NCI-H2171 (cell line): ENCODE measurements at regions not wholly inside any gene's neighbourhood (a gene's known extent, or its start where the extent isn't known, plus 50 kb on each side); places are given as distances from the start of the nearest gene placed in this dataset.

Experiments used
- DNase-seq: peaks from one replicate; lab custom pipeline; 2025; lab: John Stamatoyannopoulos, UW

- DNase-seq: no peak
Measured at GRCh38 chr1:194268839-194269238, 1082.4 kb upstream of the B3GALT2 start.

GRCh38 chr1:194267021-194267420 lies 1080.6 kb upstream of the B3GALT2 start:
- no peak for DNase-seq

DNA sequence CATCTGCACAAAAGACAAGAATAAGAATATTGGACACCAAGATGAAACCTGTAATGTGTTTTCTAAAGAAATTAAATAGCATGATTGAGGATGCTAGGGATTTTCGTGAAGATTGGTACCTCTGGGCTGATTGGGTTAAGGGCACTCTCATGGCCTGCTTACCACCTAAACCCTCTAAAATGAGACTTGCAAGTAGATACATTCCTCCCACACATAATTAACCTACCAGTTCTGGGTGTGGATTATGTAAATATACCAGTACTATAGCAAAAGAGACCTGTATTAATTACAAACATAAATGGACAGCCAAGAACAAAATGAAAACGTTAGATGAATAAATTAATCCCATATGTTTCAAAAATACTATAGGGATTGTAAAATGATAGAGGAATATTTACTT lies 1069.6 kb upstream of the B3GALT2 start:
- DNase-seq: no peak

GRCh38 chr1:194252199-194252598 lies 1065.8 kb upstream of the B3GALT2 start:
- DNase-seq: no peak

DNA sequence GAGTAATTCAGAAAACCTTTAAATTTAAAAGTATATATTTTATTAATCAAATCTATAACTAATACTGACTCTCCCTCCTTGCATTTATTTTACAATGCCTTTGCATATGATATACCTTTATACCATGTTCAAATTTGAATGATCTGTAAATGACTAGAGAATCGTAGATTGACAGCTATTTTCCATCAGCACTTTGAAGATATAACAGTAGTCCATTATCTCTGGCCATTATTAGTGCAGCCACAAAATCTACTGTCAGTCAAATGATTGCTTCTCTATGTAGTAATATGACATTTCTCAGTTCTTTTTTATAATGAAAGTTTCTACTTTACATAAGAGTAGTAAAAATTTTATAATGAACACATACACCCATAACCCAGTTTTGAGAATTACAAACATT lies 1054.8 kb upstream of the B3GALT2 start:
- no peak for DNase-seq

DNA sequence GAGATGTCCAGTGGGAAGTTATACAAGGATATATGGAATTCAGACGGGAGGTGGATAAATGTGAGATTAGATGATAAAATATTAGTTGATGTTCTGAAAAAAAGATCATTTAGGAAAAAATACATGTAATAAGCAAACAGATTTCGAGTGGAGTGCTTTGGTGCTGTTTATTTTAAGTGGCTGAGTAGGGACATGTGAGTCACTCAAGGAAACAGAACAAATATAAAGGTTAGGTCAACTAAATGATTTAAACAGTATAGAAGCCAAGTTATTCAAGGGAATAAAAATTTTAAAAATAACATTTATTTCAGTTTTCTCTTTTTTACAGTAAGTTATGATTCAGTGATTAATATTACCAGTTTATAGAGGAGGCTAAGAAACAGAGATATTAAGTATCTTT lies 1046.7 kb upstream of the B3GALT2 start:
- no peak for DNase-seq

- DNase-seq: no peak
Measured at GRCh38 chr1:194230351-194231144, 1044.1 kb upstream of the B3GALT2 start.

DNA sequence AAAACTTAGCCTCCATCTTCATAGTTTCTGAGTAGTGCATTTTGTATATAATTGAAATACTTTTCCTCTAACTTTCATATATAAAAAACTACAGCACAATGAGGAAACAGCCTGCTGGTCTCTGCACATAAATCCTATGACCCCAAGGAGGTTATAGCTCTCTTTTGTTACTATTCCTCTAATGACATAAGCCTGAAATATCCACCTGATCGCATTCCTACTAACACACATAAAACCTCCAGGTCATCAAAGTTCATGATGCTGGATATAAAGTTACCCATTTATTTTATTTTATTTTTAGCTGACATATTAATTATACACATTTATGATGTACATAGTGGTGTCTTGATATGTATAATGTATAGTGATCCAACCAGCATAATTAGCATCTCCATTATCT lies 1042.0 kb upstream of the B3GALT2 start:
- DNase-seq: no peak

GRCh38 chr1:194227161-194227560 lies 1040.7 kb upstream of the B3GALT2 start:
- DNase-seq: no peak

- DNase-seq: no peak
Measured at GRCh38 chr1:194225821-194226220, 1039.4 kb upstream of the B3GALT2 start.

- DNase-seq: no peak
Measured at GRCh38 chr1:194223596-194223995, 1037.2 kb upstream of the B3GALT2 start.

GRCh38 chr1:194215448-194215847 lies 1029.0 kb upstream of the B3GALT2 start:
- DNase-seq: no peak

DNA sequence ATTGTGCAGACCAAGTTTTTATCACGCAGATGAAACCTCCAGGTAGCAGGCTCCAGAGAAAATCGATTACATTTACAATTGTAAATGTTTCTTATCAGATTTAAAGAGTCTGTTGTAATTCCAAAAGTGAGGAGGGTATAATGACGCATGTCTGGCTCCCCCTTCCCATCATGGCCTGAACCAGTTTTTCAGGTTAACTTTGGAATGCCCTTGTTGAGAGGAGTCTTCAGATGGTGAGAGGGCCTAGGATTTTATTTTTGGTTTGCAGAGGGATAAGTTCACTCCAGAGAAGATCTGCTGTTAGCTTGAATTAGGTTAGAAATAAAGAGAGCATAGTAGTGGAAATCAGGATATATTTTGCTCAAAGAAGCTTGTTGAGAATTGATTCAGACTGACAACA lies 1028.3 kb upstream of the B3GALT2 start:
- DNase-seq: no peak

DNA sequence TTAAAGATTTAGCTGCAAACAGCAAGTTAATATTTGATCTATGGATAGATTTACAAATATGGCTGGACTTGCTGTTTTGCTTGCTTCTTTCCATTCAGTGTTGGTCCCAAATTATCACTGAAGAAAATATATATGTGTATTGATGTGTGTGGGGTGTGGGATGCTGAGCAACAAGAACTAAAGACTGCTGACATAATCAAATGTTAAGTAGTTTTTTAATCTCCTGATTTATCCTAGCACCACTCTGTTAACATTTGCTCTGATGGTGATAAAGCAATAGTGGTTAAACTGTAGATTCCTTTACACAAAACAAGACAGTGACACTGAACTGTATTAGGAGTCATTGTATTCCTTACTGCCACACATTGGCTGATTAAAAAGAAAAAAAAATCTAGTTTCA lies 1023.5 kb upstream of the B3GALT2 start:
- no peak for DNase-seq

GRCh38 chr1:194208674-194209073 lies 1022.3 kb upstream of the B3GALT2 start:
- no peak for DNase-seq

- no peak for DNase-seq
Measured at GRCh38 chr1:194196562-194196961, 1010.1 kb upstream of the B3GALT2 start.

GRCh38 chr1:194194724-194195123 lies 1008.3 kb upstream of the B3GALT2 start:
- no peak for DNase-seq

DNA sequence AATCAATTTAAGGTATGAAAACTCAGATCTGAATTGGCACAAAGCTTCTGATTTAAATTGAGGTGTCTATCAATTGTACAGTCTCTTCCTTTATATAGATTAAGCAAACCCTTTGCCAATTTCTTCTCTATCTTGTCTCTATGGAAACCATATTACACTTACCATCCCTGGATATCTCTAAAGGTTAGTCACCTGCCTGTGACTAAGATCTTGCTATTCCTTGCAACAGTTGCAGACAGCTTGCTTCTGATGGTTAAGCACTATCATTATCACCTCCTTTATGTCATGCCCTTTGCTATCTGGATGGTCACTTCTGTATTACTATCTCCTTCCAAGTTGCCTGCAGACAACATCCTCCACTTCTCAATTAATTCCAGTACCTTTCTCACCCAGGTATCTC lies 998.6 kb upstream of the B3GALT2 start:
- no peak for DNase-seq

- DNase-seq: no peak
Measured at GRCh38 chr1:194184425-194184824, 998.0 kb upstream of the B3GALT2 start.

- no peak for DNase-seq
Measured at GRCh38 chr1:194181845-194182244, 995.4 kb upstream of the B3GALT2 start.

DNA sequence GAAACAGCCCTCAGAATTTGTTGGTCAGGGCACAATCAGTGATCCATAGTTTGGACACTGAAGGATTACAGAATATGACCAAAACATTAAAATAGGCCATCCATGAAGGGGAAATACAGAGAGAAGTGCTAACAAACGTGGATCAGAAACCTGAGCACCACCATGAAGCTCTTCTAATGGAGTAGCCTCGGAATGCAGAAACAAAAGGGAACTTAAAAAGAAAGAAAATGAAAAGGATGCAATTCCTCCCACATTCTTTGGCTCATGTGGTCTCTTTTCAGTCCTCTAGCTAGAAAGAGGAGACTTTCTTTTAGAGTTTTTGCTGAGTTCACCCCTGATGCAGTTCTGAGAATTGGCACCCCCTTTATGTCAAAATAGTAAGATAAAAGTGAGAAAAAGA lies 989.8 kb upstream of the B3GALT2 start:
- DNase-seq: no peak

DNA sequence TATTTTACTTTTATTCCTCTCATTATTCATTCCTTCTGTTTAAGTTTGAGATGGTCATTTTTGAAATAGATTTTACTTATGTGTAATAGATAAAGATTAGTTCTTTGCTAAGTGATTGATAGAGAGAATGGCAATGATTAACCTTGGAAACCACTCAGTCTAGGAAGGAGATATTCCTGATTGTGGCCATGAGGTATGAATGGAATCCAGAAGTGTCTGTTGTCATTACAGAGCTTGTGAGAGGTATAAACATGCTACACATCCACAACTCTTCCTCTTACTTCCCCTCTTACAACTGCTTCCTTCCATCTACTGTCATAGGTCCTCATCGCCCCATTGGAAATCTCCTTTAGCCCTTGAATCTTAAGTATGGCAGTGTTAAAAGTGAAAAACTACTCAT lies 988.8 kb upstream of the B3GALT2 start:
- no peak for DNase-seq

- DNase-seq: no peak
Measured at GRCh38 chr1:194174528-194174927, 988.1 kb upstream of the B3GALT2 start.

- no peak for DNase-seq
Measured at GRCh38 chr1:194171596-194171995, 985.2 kb upstream of the B3GALT2 start.
